ENCODE measurements at regions not wholly inside any gene's neighbourhood (a gene's known extent, or its start where the extent isn't known, plus 50 kb on each side); places are given as distances from the start of the nearest gene placed in this dataset.

GRCh38 chr12:92051441-92051840 is 94.2 kb downstream of the BTG1 start:
- TF ChIP-seq, protein P1, sequence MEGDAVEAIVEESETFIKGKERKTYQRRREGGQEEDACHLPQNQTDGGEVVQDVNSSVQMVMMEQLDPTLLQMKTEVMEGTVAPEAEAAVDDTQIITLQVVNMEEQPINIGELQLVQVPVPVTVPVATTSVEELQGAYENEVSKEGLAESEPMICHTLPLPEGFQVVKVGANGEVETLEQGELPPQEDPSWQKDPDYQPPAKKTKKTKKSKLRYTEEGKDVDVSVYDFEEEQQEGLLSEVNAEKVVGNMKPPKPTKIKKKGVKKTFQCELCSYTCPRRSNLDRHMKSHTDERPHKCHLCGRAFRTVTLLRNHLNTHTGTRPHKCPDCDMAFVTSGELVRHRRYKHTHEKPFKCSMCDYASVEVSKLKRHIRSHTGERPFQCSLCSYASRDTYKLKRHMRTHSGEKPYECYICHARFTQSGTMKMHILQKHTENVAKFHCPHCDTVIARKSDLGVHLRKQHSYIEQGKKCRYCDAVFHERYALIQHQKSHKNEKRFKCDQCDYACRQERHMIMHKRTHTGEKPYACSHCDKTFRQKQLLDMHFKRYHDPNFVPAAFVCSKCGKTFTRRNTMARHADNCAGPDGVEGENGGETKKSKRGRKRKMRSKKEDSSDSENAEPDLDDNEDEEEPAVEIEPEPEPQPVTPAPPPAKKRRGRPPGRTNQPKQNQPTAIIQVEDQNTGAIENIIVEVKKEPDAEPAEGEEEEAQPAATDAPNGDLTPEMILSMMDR (IDR thresholded peaks at IDR 0.05), result no peak
- TF ChIP-seq POLR2A (IDR thresholded peaks at IDR 0.05), result no peak

All from uterus (tissue), 2 donors.